Liver (tissue), 8 donors: ENCODE measurements at regions not wholly inside any gene's neighbourhood (a gene's known extent, or its start where the extent isn't known, plus 50 kb on each side); places are given as distances from the start of the nearest gene placed in this dataset.

Experiments used
- DNase-seq: peaks from one replicate; pipeline ENCODE4 v3.0.0-alpha.2; 2017; ENCODE audit warnings: low spot score
- H3K27ac ChIP-seq, 2 donors: one replicate each; pipeline ENCODE4 v1.7.0; 2013; ENCODE audit warnings: inconsistent platforms in 2 of 2, low read length in 2 of 2, control low read depth in 1 of 2, low read depth in 1 of 2, mild to moderate bottlenecking in 1 of 2
- H3K27me3 ChIP-seq, 4 donors: one replicate each; pipeline versions ENCODE4 v1.6.1 to v1.7.0; 2013; ENCODE audit warnings: low read length in 3 of 4, inconsistent platforms in 1 of 4, mild to moderate bottlenecking in 1 of 4, moderate library complexity in 1 of 4; ENCODE audit not compliant: control insufficient read depth in 4 of 4, insufficient read depth in 4 of 4
- H3K36me3 ChIP-seq, 4 donors: one replicate each; pipeline versions ENCODE4 v1.6.1 to v1.7.0; 2013; ENCODE audit warnings: low read length in 3 of 4, mild to moderate bottlenecking in 3 of 4, low read depth in 1 of 4, moderate library complexity in 1 of 4; ENCODE audit not compliant: control insufficient read depth in 4 of 4, insufficient read depth in 3 of 4
- H3K4me1 ChIP-seq, 4 donors: one replicate each; pipeline versions ENCODE4 v1.6.1 to v1.7.0; 2013; ENCODE audit warnings: low read length in 3 of 4, mild to moderate bottlenecking in 3 of 4, moderate library complexity in 1 of 4; ENCODE audit not compliant: control insufficient read depth in 4 of 4, insufficient read depth in 4 of 4
- H3K4me3 ChIP-seq, 3 donors: one replicate each; pipeline versions ENCODE4 v1.6.1 to v1.7.0; 2013; ENCODE audit warnings: low read length in 3 of 3, control low read depth in 1 of 3, low read depth in 1 of 3, mild to moderate bottlenecking in 1 of 3
- H3K9ac ChIP-seq, 2 donors: one replicate each; pipeline ENCODE4 v1.7.0; 2013; ENCODE audit warnings: low read length in 2 of 2, mild to moderate bottlenecking in 2 of 2, moderate library complexity in 2 of 2, control low read depth in 1 of 2, low read depth in 1 of 2
- H3K9me3 ChIP-seq, 4 donors: one replicate each; pipeline versions ENCODE4 v1.6.1 to v1.7.0; 2013; ENCODE audit warnings: low read length in 3 of 4; ENCODE audit not compliant: control insufficient read depth in 4 of 4
- CTCF ChIP-seq: fragments of 150-350 bp; IDR thresholded peaks from 2 replicates; pipeline ENCODE4 v1.5.1; 2017; ENCODE audit warnings: improper control_type of control experiment, low read depth, low read length; ENCODE audit not compliant: missing input control
- FOXA1 ChIP-seq: IDR thresholded peaks from 2 replicates; pipeline ENCODE4 v1.6.1; 2016; ENCODE audit warnings: antibody characterized with exemption
- FOXA2 ChIP-seq: IDR thresholded peaks from 2 replicates; pipeline ENCODE4 v1.6.1; 2016; ENCODE audit warnings: antibody characterized with exemption
- GABPA ChIP-seq, 2 donors: IDR thresholded peaks in 1 of 2; conservative IDR thresholded peaks in 1 of 2; 2 replicates each; pipeline ENCODE4 v1.6.1; 2016; ENCODE audit warnings: antibody characterized with exemption in 2 of 2, mild to moderate bottlenecking in 1 of 2, moderate library complexity in 1 of 2
- HNF4A ChIP-seq, 2 donors: conservative IDR thresholded peaks; 2 replicates each; pipeline ENCODE4 v1.6.1; 2016; ENCODE audit warnings: antibody characterized with exemption in 2 of 2, mild to moderate bottlenecking in 2 of 2
- HNF4G ChIP-seq: IDR thresholded peaks from 2 replicates; pipeline ENCODE4 v1.6.1; 2016; ENCODE audit warnings: antibody characterized with exemption
- JUND ChIP-seq, 2 donors: IDR thresholded peaks; 2 replicates each; pipeline ENCODE4 v1.6.1; 2016; ENCODE audit warnings: antibody characterized with exemption in 2 of 2
- MAX ChIP-seq: IDR thresholded peaks from 2 replicates; pipeline ENCODE4 v1.6.1; 2016; ENCODE audit warnings: antibody characterized with exemption
- NR2F2 ChIP-seq: IDR thresholded peaks from 2 replicates; pipeline ENCODE4 v1.6.1; 2016; ENCODE audit warnings: antibody characterized with exemption
- RAD21 ChIP-seq, 2 donors: IDR thresholded peaks; 2 replicates each; pipeline ENCODE4 v1.6.1; 2016; ENCODE audit warnings: antibody characterized with exemption in 2 of 2, mild to moderate bottlenecking in 2 of 2
- SP1 ChIP-seq: IDR thresholded peaks from 2 replicates; pipeline ENCODE4 v1.6.1; 2018; ENCODE audit warnings: antibody characterized with exemption, mild to moderate bottlenecking
- YY1 ChIP-seq: IDR thresholded peaks from 2 replicates; pipeline ENCODE4 v1.6.1; 2016; ENCODE audit warnings: antibody characterized with exemption, mild to moderate bottlenecking
- ZBTB33 ChIP-seq: IDR thresholded peaks from 2 replicates; pipeline ENCODE4 v1.6.1; 2016; ENCODE audit warnings: antibody characterized with exemption
- WGBS: extraction: QIAGEN DNeasy Blood & Tissue Kit; methylation state at CpG from one replicate; pipeline ENCODE4 v1.1.7; 2013; 5-methylcytosine and 5-hydroxymethylcytosine counted together
- TF ChIP-seq, protein P1 (sequence below): IDR thresholded peaks from 2 replicates; pipeline ENCODE4 v1.6.1; 2016; ENCODE audit warnings: antibody characterized with exemption
- TF ChIP-seq, protein P2 (sequence below): IDR thresholded peaks from 2 replicates; pipeline ENCODE4 v1.6.1; 2016; ENCODE audit warnings: antibody characterized with exemption, mild to moderate bottlenecking
- donor health status: healthy.
- donor health status: healthy.
- donor health status: healthy.
- donor health status: healthy.
- donor health status: healthy.

DNA sequence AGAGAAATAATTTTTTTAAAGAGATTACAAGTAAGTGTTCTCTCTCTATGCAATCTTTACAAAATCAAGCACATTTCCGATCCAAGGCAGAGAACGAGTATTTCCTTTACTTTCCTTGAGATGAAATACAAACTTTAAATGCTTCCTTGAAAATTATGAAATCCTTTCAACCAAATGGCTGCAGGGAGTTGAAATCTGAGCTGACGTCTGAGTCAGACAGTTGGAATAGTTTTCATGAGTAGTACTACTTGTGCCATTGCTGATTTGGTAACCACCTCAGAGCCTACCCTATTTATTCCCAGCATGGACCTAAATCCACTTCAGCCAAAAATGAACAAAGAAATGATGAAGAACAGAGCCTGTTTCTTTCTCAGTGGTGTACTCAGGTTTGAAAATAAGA is 183.6 kb downstream of the GIPC2 start:
- Histone ChIP-seq H3K27ac (no peak overlapping the region), H3K36me3 (no peaks in the 10 kb centered on the region), H3K9ac (no peak overlapping the region), H3K4me3 (no peak overlapping the region), H3K9me3 (peaks cover 0 to 6% (median 0%) of the 10 kb centered on the region in 4 donors), H3K4me1 (peaks cover 10 to 43% (median 24%) of the 10 kb centered on the region in 4 donors), H3K27me3 (no peaks in the 10 kb centered on the region)
- WGBS, result 66% methylated on average over 3 of the region's 3 CpGs
- TF ChIP-seq YY1, result no peak
- no peak for TF ChIP-seq JUND (IDR thresholded peaks at IDR 0.05)
- no peak for TF ChIP-seq HNF4A (conservative IDR thresholded peaks at IDR 0.05)
- no peak for TF ChIP-seq GABPA (IDR thresholded peaks at IDR 0.05 in 1 of 2, conservative IDR thresholded peaks at IDR 0.05 in 1 of 2)
- TF ChIP-seq RAD21 (IDR thresholded peaks at IDR 0.05), result no peak
- no peak for TF ChIP-seq CTCF
- TF ChIP-seq SP1, result no peak
- TF ChIP-seq, protein P1, sequence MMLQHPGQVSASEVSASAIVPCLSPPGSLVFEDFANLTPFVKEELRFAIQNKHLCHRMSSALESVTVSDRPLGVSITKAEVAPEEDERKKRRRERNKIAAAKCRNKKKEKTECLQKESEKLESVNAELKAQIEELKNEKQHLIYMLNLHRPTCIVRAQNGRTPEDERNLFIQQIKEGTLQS, result no peak
- TF ChIP-seq, protein P2, sequence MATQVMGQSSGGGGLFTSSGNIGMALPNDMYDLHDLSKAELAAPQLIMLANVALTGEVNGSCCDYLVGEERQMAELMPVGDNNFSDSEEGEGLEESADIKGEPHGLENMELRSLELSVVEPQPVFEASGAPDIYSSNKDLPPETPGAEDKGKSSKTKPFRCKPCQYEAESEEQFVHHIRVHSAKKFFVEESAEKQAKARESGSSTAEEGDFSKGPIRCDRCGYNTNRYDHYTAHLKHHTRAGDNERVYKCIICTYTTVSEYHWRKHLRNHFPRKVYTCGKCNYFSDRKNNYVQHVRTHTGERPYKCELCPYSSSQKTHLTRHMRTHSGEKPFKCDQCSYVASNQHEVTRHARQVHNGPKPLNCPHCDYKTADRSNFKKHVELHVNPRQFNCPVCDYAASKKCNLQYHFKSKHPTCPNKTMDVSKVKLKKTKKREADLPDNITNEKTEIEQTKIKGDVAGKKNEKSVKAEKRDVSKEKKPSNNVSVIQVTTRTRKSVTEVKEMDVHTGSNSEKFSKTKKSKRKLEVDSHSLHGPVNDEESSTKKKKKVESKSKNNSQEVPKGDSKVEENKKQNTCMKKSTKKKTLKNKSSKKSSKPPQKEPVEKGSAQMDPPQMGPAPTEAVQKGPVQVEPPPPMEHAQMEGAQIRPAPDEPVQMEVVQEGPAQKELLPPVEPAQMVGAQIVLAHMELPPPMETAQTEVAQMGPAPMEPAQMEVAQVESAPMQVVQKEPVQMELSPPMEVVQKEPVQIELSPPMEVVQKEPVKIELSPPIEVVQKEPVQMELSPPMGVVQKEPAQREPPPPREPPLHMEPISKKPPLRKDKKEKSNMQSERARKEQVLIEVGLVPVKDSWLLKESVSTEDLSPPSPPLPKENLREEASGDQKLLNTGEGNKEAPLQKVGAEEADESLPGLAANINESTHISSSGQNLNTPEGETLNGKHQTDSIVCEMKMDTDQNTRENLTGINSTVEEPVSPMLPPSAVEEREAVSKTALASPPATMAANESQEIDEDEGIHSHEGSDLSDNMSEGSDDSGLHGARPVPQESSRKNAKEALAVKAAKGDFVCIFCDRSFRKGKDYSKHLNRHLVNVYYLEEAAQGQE, result no peak
- no peak for TF ChIP-seq HNF4G
- no peak for TF ChIP-seq FOXA1
- TF ChIP-seq ZBTB33, result no peak
- TF ChIP-seq FOXA2, result no peak
- TF ChIP-seq NR2F2, result no peak
- no peak for TF ChIP-seq MAX
- no peak for DNase-seq

GRCh38 chr1:78231477-78231876 is 185.7 kb downstream of the GIPC2 start:
- no peak for DNase-seq
- H3K4me3 ChIP-seq, result no peak overlapping the region
- 64% methylated on average over 3 of the region's 3 CpGs for WGBS
- TF ChIP-seq HNF4G (no peak), JUND (IDR thresholded peaks at IDR 0.05) (no peak), ZBTB33 (no peak), CTCF (no peak)
- H3K9ac ChIP-seq, result no peak overlapping the region
- no peaks in the 10 kb centered on the region for H3K36me3 ChIP-seq
- H3K27me3 ChIP-seq, result no peaks in the 10 kb centered on the region
- H3K27ac ChIP-seq, result no peak overlapping the region
- peaks cover 7 to 23% (median 13%) of the 10 kb centered on the region in 4 donors for H3K4me1 ChIP-seq
- H3K9me3 ChIP-seq, result peaks cover 0 to 6% (median 0%) of the 10 kb centered on the region in 4 donors
